Endothelial cell of umbilical vein (primary cell): ENCODE measurements at regions not wholly inside any gene's neighbourhood (a gene's known extent, or its start where the extent isn't known, plus 50 kb on each side); places are given as distances from the start of the nearest gene placed in this dataset.

Experiments used
- BruUV-seq: library from RNA; stranded (reverse); fragments of 400-500 nt; replicated peaks from 2 replicates; lab custom pipeline; 2021; lab: Mats Ljungman, UMichigan
- CTCF ChIA-PET: fragments of 300-600, 350-600 bp; sonication (Branson Sonifier 250); formaldehyde crosslinking; loops from one replicate; lab custom pipeline; 2021; ENCODE audit warnings: antibody characterized with exemption, inconsistent platforms; lab: Charles Lee
- POLR2A ChIA-PET: fragments of 300-600, 350-600 bp; sonication (Branson Sonifier 250); formaldehyde crosslinking; loops from one replicate; lab custom pipeline; 2021; ENCODE audit warnings: antibody characterized with exemption, inconsistent platforms; lab: Charles Lee
- DNase-seq: peaks from one replicate; pipeline ENCODE4 v3.0.0-alpha.2; 2011; ENCODE audit warnings: low read depth, low spot score
- FAIRE-seq: peaks from 2 replicates; lab custom pipeline; 2011; peaks lifted over from hg19 to GRCh38; lab: Jason Lieb, UNC
- H2AFZ ChIP-seq: 2 replicates; pipeline ENCODE4 v1.6.0; 2012; ENCODE audit warnings: low read depth, low read length, control low read depth, inconsistent platforms
- H3K27ac ChIP-seq: 2 replicates; pipeline ENCODE4 v1.5.1; 2011; ENCODE audit warnings: low read depth, mild to moderate bottlenecking, control low read depth, low read length, moderate library complexity; ENCODE audit not compliant: insufficient read depth
- H3K27me3 ChIP-seq, 2 experiments: 2 replicates each; pipeline versions ENCODE4 v1.6.0 to v1.6.1; 2011; ENCODE audit warnings: low read length in 2 of 2, mixed read lengths in 1 of 2; ENCODE audit not compliant: control insufficient read depth in 2 of 2, insufficient read depth in 2 of 2
- H3K36me3 ChIP-seq, 2 experiments: 2 replicates in 1 of 2; 3 replicates in 1 of 2; pipeline ENCODE4 v1.5.1; 2011; ENCODE audit warnings: low read length in 2 of 2, mild to moderate bottlenecking in 1 of 2, moderate library complexity in 1 of 2; ENCODE audit not compliant: control insufficient read depth in 2 of 2, insufficient read depth in 2 of 2; ENCODE audit errors: extremely low read depth in 1 of 2
- H3K4me1 ChIP-seq: 3 replicates; pipeline ENCODE4 v1.5.1; 2011; ENCODE audit warnings: mild to moderate bottlenecking, low read length; ENCODE audit not compliant: control insufficient read depth, insufficient read depth; ENCODE audit errors: extremely low read depth
- H3K4me2 ChIP-seq: 2 replicates; pipeline ENCODE4 v1.6.1; 2011; ENCODE audit warnings: low read length, control low read depth, mixed read lengths; ENCODE audit not compliant: insufficient read depth
- H3K4me3 ChIP-seq, 3 experiments: fragments of 200-600 bp in 1 of 3; sonication (generic), shearing (Covaris generic) in 1 of 3; replicated peaks in 1 of 3; 2 replicates each; pipeline ENCODE4 v1.5.1; 2011 to 2016; ENCODE audit warnings: control low read depth in 3 of 3, low read length in 3 of 3, mild to moderate bottlenecking in 2 of 3, inconsistent platforms in 1 of 3, low read depth in 1 of 3, moderate library complexity in 1 of 3; ENCODE audit not compliant: insufficient read depth in 1 of 3
- H3K79me2 ChIP-seq: 2 replicates; pipeline ENCODE4 v1.6.0; 2012; ENCODE audit warnings: low read length, inconsistent platforms; ENCODE audit not compliant: control insufficient read depth, insufficient read depth
- H3K9ac ChIP-seq: replicated peaks from 2 replicates; pipeline ENCODE3; 2011; ENCODE audit warnings: low read length, control low read depth; ENCODE audit not compliant: insufficient read depth; ENCODE audit errors: extremely low read depth
- H3K9me1 ChIP-seq: replicated peaks from 3 replicates; pipeline ENCODE4 v1.6.0; 2011; ENCODE audit warnings: mild to moderate bottlenecking, low read length; ENCODE audit not compliant: control insufficient read depth, insufficient read depth; ENCODE audit errors: extremely low read depth
- H3K9me3 ChIP-seq: replicated peaks from 2 replicates; pipeline ENCODE4 v1.5.1; 2012; ENCODE audit warnings: low read length, inconsistent platforms; ENCODE audit not compliant: control insufficient read depth, insufficient read depth
- H4K20me1 ChIP-seq: replicated peaks from 2 replicates; pipeline ENCODE3; 2011; ENCODE audit warnings: mild to moderate bottlenecking, low read length; ENCODE audit not compliant: control insufficient read depth, insufficient read depth; ENCODE audit errors: extremely low read depth
- EZH2 ChIP-seq: IDR thresholded peaks from 2 replicates; pipeline ENCODE4 v1.6.1; 2012; ENCODE audit warnings: borderline replicate concordance, low read depth, mild to moderate bottlenecking, moderate library complexity, low read length, inconsistent platforms; ENCODE audit not compliant: severe bottlenecking
- FOS ChIP-seq: IDR thresholded peaks from 2 replicates; pipeline ENCODE4 v1.6.1; 2011; ENCODE audit warnings: mild to moderate bottlenecking, low read length, moderate library complexity, borderline replicate concordance; ENCODE audit not compliant: insufficient read depth
- GATA2 ChIP-seq: IDR thresholded peaks from 2 replicates; pipeline ENCODE4 v1.7.0; 2011; ENCODE audit warnings: low read depth, mild to moderate bottlenecking, moderate library complexity, mixed read lengths, low read length; ENCODE audit not compliant: insufficient read length, insufficient read depth
- JUN ChIP-seq: IDR thresholded peaks from 2 replicates; pipeline ENCODE4 v1.6.1; 2011; ENCODE audit warnings: borderline replicate concordance, low read depth; ENCODE audit not compliant: insufficient read length, insufficient read depth
- MYC ChIP-seq: IDR thresholded peaks from one replicate; pipeline ENCODE4 v1.6.1; 2011; ENCODE audit warnings: mild to moderate bottlenecking, low read depth, low read length
- POLR2A ChIP-seq: IDR thresholded peaks from 2 replicates; pipeline ENCODE4 v1.6.1; 2012; ENCODE audit warnings: low read depth, mild to moderate bottlenecking, control low read depth, low read length
- POLR2AphosphoS5 ChIP-seq: IDR thresholded peaks from 2 replicates; pipeline ENCODE4 v1.6.1; 2012; ENCODE audit warnings: low read depth, mild to moderate bottlenecking, control low read depth, low read length, moderate library complexity; ENCODE audit not compliant: insufficient read depth
- dilution Hi-C: fragments of 300-500 bp; cut with MboI; formaldehyde crosslinking; loops from one replicate; pipeline ENCODE4 v1.15.0; 2019; ENCODE audit warnings: low sequenced_read_pairs; ENCODE audit not compliant: extremely low pct_ligation_motif_present
- intact Hi-C: fragments of 100-400 bp; cut with micrococcal nuclease; formaldehyde crosslinking; loops from one replicate; pipeline ENCODE4 v1.10.0; 2022
- TF ChIP-seq, protein P1 (sequence below): IDR thresholded peaks from 2 replicates; pipeline ENCODE4 v1.6.1; 2011; ENCODE audit not compliant: insufficient read depth, insufficient read length
- TF ChIP-seq, protein P2 (sequence below), 2 donors: IDR thresholded peaks; 1 replicate in 1 of 2; 2 replicates in 1 of 2; pipeline ENCODE4 v1.5.1; 2011; ENCODE audit warnings: low read length in 2 of 2, mild to moderate bottlenecking in 2 of 2, moderate library complexity in 2 of 2, control low read depth in 1 of 2, inconsistent platforms in 1 of 2, low read depth in 1 of 2; ENCODE audit not compliant: insufficient read depth in 1 of 2; ENCODE audit errors: extremely low read depth in 1 of 2

DNA sequence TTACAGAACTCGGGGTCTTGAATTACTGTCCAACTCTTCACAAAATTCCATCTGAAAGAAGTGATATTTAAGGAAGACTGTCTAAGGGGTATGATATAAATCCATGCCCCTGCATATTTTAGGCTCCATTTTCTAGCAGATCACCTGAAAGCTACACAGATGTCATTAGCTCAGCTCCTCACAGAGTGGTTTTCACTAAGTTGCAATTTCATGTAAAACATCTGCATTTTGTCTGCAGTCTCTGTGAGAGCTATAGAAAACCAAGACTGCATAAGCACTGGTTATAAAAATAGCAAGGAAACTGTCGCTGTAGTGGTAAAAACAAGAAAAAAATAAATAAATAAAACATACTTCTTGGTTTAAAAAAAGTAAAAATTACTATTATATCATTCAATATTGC, 103.4 kb downstream of the RPL27A start:
- ChIA-PET CTCF (no interaction called here), POLR2A (no interaction called here)
- Histone ChIP-seq H3K27me3 (no peaks in the 10 kb centered on the region), H3K9ac (no peak overlapping the region), H3K4me2 (no peak overlapping the region), H3K9me1 (no peaks in the 10 kb centered on the region), H3K27ac (no peak overlapping the region), H4K20me1 (no peaks in the 10 kb centered on the region), H3K9me3 (no peaks in the 10 kb centered on the region), H2AFZ (no peak overlapping the region), H3K79me2 (no peaks in the 10 kb centered on the region), H3K36me3 (no peaks in the 10 kb centered on the region), H3K4me3 (no peak overlapping the region), H3K4me1 (no peaks in the 10 kb centered on the region)
- intact Hi-C loops (no loop called here), dilution Hi-C loops (no loop called here)
- DNase-seq (no peak), FAIRE-seq (no peak)
- TF ChIP-seq EZH2 (no peak), JUN (no peak), POLR2AphosphoS5 (no peak), POLR2A (no peak), FOS (no peak), GATA2 (no peak), MYC (no peak)
- TF ChIP-seq, protein P1, sequence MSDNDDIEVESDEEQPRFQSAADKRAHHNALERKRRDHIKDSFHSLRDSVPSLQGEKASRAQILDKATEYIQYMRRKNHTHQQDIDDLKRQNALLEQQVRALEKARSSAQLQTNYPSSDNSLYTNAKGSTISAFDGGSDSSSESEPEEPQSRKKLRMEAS, result no peak
- TF ChIP-seq, protein P2, sequence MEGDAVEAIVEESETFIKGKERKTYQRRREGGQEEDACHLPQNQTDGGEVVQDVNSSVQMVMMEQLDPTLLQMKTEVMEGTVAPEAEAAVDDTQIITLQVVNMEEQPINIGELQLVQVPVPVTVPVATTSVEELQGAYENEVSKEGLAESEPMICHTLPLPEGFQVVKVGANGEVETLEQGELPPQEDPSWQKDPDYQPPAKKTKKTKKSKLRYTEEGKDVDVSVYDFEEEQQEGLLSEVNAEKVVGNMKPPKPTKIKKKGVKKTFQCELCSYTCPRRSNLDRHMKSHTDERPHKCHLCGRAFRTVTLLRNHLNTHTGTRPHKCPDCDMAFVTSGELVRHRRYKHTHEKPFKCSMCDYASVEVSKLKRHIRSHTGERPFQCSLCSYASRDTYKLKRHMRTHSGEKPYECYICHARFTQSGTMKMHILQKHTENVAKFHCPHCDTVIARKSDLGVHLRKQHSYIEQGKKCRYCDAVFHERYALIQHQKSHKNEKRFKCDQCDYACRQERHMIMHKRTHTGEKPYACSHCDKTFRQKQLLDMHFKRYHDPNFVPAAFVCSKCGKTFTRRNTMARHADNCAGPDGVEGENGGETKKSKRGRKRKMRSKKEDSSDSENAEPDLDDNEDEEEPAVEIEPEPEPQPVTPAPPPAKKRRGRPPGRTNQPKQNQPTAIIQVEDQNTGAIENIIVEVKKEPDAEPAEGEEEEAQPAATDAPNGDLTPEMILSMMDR (IDR thresholded peaks at IDR 0.05; ENCODE audit: extremely low read depth in 1 of 2, insufficient read depth in 1 of 2, low read depth in 1 of 2, low read length in 2 of 2), result no peak
- no TSS peak for BruUV-seq
